ENCODE measurements at regions not wholly inside any gene's neighbourhood (a gene's known extent, or its start where the extent isn't known, plus 50 kb on each side); places are given as distances from the start of the nearest gene placed in this dataset.

DNA sequence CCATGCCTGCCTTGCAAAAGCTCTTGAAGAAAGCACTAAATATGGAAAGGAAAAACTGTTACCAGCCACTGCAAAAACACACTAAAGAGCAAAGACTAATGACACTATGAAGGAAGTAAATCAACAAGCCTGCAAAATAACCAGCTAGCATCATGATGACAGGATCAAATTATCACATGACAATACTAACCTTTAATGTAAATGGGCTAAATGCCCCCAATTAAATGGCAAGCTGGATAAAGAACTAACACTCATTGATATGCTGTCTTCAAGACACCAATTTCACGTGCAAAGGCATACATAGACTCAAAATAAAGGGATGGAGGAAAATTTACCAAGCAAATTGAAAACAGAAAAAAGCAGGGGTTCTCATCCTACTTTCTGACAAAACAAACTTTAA is 231.8 kb upstream of the RGMB start:
- TF ChIP-seq, protein P1, sequence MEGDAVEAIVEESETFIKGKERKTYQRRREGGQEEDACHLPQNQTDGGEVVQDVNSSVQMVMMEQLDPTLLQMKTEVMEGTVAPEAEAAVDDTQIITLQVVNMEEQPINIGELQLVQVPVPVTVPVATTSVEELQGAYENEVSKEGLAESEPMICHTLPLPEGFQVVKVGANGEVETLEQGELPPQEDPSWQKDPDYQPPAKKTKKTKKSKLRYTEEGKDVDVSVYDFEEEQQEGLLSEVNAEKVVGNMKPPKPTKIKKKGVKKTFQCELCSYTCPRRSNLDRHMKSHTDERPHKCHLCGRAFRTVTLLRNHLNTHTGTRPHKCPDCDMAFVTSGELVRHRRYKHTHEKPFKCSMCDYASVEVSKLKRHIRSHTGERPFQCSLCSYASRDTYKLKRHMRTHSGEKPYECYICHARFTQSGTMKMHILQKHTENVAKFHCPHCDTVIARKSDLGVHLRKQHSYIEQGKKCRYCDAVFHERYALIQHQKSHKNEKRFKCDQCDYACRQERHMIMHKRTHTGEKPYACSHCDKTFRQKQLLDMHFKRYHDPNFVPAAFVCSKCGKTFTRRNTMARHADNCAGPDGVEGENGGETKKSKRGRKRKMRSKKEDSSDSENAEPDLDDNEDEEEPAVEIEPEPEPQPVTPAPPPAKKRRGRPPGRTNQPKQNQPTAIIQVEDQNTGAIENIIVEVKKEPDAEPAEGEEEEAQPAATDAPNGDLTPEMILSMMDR (conservative IDR thresholded peaks at IDR 0.05) = no peak
- no peak for TF ChIP-seq ZFX (IDR thresholded peaks at IDR 0.05)

Data from C4-2B (cell line).